Activated CD4-positive, alpha-beta T cell treated with anti-CD3 and anti-CD28 coated beads, Interleukin-2, amount 50 U/mL, for 4 hours (primary cell): ENCODE measurements at regions not wholly inside any gene's neighbourhood (a gene's known extent, or its start where the extent isn't known, plus 50 kb on each side); places are given as distances from the start of the nearest gene placed in this dataset.
"Not testable (repeated sequence)": the region's sequence is repeated elsewhere in the genome, so short reads cannot be mapped to it uniquely, and the experiment has no call there.

ENCODE experiments used
- DNase-seq, 2 experiments: peaks; one replicate each; pipeline ENCODE4 v3.0.0-alpha.2; 2020

GRCh38 chr4:177809791-177810190, 367.6 kb upstream of the AGA start:
- no peak for DNase-seq

GRCh38 chr4:177810220-177810619, 368.0 kb upstream of the AGA start:
- DNase-seq: no peak

GRCh38 chr4:177818392-177818791, 376.2 kb upstream of the AGA start:
- not testable (repeated sequence) for DNase-seq

GRCh38 chr4:177826973-177827372, 384.7 kb upstream of the AGA start:
- no peak for DNase-seq

GRCh38 chr4:177841258-177841657, 399.0 kb upstream of the AGA start:
- no peak for DNase-seq

- DNase-seq: no peak
These were observed 411.0 kb upstream of the AGA start for GRCh38 chr4:177853229-177853628.

- DNase-seq: no peak
These were observed 413.4 kb upstream of the AGA start for GRCh38 chr4:177855507-177856197.

- no peak for DNase-seq
These were observed 417.9 kb upstream of the AGA start for GRCh38 chr4:177860171-177860570.

- no peak for DNase-seq
These were observed 419.4 kb upstream of the AGA start for GRCh38 chr4:177861551-177862094.

- no peak for DNase-seq
These were observed 420.4 kb upstream of the AGA start for GRCh38 chr4:177862541-177863176.

- DNase-seq: no peak
These were observed 437.6 kb upstream of the AGA start for GRCh38 chr4:177879851-177880250.

GRCh38 chr4:177895136-177895535, 452.9 kb upstream of the AGA start:
- no peak for DNase-seq

- no peak for DNase-seq
These were observed 459.5 kb upstream of the AGA start for GRCh38 chr4:177901786-177902185.

- no peak for DNase-seq
These were observed 460.1 kb upstream of the AGA start for GRCh38 chr4:177902386-177902785.

GRCh38 chr4:177907736-177908424, 465.6 kb upstream of the AGA start:
- DNase-seq: no peak

- DNase-seq: no peak
These were observed 479.5 kb upstream of the AGA start for GRCh38 chr4:177921715-177922114.

- DNase-seq: no peak
These were observed 481.7 kb upstream of the AGA start for GRCh38 chr4:177923888-177924287.

GRCh38 chr4:177937041-177937440, 494.8 kb upstream of the AGA start:
- no peak for DNase-seq

- no peak for DNase-seq
These were observed 496.0 kb upstream of the AGA start for GRCh38 chr4:177938226-177938625.

GRCh38 chr4:177945268-177945667, 503.0 kb upstream of the AGA start:
- no peak for DNase-seq

- DNase-seq: no peak
These were observed 505.4 kb upstream of the AGA start for GRCh38 chr4:177947607-177948006.

GRCh38 chr4:177948853-177949252, 506.6 kb upstream of the AGA start:
- no peak for DNase-seq

GRCh38 chr4:177951026-177951425, 508.8 kb upstream of the AGA start:
- no peak for DNase-seq

- no peak for DNase-seq
These were observed 510.5 kb upstream of the AGA start for GRCh38 chr4:177952723-177953122.
